HEK293 (cell line): ENCODE measurements at regions not wholly inside any gene's neighbourhood (a gene's known extent, or its start where the extent isn't known, plus 50 kb on each side); places are given as distances from the start of the nearest gene placed in this dataset.

ENCODE experiments used
- CTCF ChIP-seq: fragments of 450-650 bp; formaldehyde crosslinking; IDR thresholded peaks from 2 replicates; pipeline ENCODE4 v1.5.1; 2016; ENCODE audit warnings: missing biosample characterization, missing genetic modification characterization
- REST ChIP-seq: fragments of 450-650 bp; formaldehyde crosslinking; IDR thresholded peaks from 2 replicates; pipeline ENCODE4 v1.5.1; 2016; ENCODE audit warnings: missing biosample characterization, missing genetic modification characterization
- YY1 ChIP-seq: fragments of 450-650 bp; formaldehyde crosslinking; IDR thresholded peaks from 2 replicates; pipeline ENCODE4 v1.5.1; 2018; ENCODE audit warnings: missing biosample characterization, missing genetic modification characterization
- ZBTB21 ChIP-seq: fragments of 450-650 bp; formaldehyde crosslinking; IDR thresholded peaks from 2 replicates; pipeline ENCODE4 v1.5.1; 2017; ENCODE audit warnings: missing biosample characterization, missing genetic modification characterization
- ZNF19 ChIP-seq: fragments of 450-650 bp; formaldehyde crosslinking; IDR thresholded peaks from 2 replicates; pipeline ENCODE4; 2016; ENCODE audit warnings: missing biosample characterization, missing genetic modification characterization, low read depth
- ZNF26 ChIP-seq: fragments of 450-650 bp; formaldehyde crosslinking; IDR thresholded peaks from 2 replicates; pipeline ENCODE4 v1.5.1; 2016; ENCODE audit warnings: missing biosample characterization, missing genetic modification characterization
- ZNF692 ChIP-seq: fragments of 450-650 bp; formaldehyde crosslinking; IDR thresholded peaks from 2 replicates; pipeline ENCODE4 v1.5.1; 2016; ENCODE audit warnings: missing biosample characterization, missing genetic modification characterization

GRCh38 chr1:59178339-59179187 lies 118.3 kb upstream of the FGGY start:
- TF ChIP-seq ZNF19 (tag by site-specific recombination) = no peak
- TF ChIP-seq ZBTB21 (tag by site-specific recombination) = peak; percentile 74
- no peak for TF ChIP-seq YY1
- TF ChIP-seq REST (tag by site-specific recombination) = no peak
- no peak for TF ChIP-seq ZNF692 (tag by site-specific recombination)
- no peak for TF ChIP-seq CTCF
- no peak for TF ChIP-seq ZNF26 (tag by site-specific recombination)
